WTC11 (cell line): ENCODE measurements at regions not wholly inside any gene's neighbourhood (a gene's known extent, or its start where the extent isn't known, plus 50 kb on each side); places are given as distances from the start of the nearest gene placed in this dataset.

Experiments
- FOXK1 ChIP-seq: sonication (generic); formaldehyde crosslinking; IDR thresholded peaks from 2 replicates; pipeline ENCODE4 v1.8.0; 2022; ENCODE audit warnings: mild to moderate bottlenecking, moderate library complexity, missing genetic modification reagents
- ZNF423 ChIP-seq: fragments of 250-450 bp; sonication (Bioruptor Pico); IDR thresholded peaks from 2 replicates; pipeline ENCODE4 v2.1.2; 2022; ENCODE audit warnings: mild to moderate bottlenecking, moderate library complexity
- TF ChIP-seq, protein P1 (sequence below): sonication (generic); formaldehyde crosslinking; conservative IDR thresholded peaks from 2 replicates; pipeline ENCODE4 v1.8.1; 2023; ENCODE audit warnings: mild to moderate bottlenecking, low read depth, missing genetic modification reagents, moderate library complexity
- TF ChIP-seq, protein P2 (sequence below): fragments of 200-600 bp; IDR thresholded peaks from 2 replicates; pipeline ENCODE4 v1.8.0; 2022; ENCODE audit warnings: antibody characterized with exemption
- TF ChIP-seq, protein P3 (sequence below): sonication (generic); formaldehyde crosslinking; IDR thresholded peaks from 2 replicates; pipeline ENCODE4 v1.8.1; 2023; ENCODE audit warnings: mild to moderate bottlenecking, missing genetic modification reagents, moderate library complexity
- TF ChIP-seq, protein P4 (sequence below): sonication (generic); formaldehyde crosslinking; IDR thresholded peaks from 2 replicates; pipeline ENCODE4 v1.8.1; 2023; ENCODE audit warnings: mild to moderate bottlenecking, moderate library complexity, missing genetic modification reagents
- TF ChIP-seq, protein P5 (sequence below): sonication (generic); formaldehyde crosslinking; IDR thresholded peaks from 2 replicates; pipeline ENCODE4 v1.8.0; 2022; ENCODE audit warnings: mild to moderate bottlenecking, missing genetic modification reagents

DNA sequence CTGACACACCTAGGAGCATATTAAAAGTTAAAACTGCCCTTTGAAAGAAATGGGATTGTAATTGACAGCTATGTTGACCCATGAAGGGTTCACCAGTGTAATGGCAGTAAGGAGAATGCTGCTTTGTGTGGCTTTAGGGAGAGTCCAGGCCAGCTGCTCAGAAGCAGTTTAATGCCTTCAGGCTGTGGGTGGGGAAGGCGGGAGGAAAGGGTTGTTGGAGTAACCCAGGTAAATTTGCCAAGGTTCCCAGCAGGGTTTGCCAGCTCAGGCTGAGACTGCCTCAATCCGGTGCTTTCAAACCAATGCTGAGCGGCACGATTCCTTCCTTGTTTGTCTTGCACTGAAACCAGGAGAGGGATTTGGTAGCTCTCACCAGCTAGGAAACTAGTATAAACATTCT lies 637.2 kb downstream of the INHBA start:
- TF ChIP-seq, protein P1, sequence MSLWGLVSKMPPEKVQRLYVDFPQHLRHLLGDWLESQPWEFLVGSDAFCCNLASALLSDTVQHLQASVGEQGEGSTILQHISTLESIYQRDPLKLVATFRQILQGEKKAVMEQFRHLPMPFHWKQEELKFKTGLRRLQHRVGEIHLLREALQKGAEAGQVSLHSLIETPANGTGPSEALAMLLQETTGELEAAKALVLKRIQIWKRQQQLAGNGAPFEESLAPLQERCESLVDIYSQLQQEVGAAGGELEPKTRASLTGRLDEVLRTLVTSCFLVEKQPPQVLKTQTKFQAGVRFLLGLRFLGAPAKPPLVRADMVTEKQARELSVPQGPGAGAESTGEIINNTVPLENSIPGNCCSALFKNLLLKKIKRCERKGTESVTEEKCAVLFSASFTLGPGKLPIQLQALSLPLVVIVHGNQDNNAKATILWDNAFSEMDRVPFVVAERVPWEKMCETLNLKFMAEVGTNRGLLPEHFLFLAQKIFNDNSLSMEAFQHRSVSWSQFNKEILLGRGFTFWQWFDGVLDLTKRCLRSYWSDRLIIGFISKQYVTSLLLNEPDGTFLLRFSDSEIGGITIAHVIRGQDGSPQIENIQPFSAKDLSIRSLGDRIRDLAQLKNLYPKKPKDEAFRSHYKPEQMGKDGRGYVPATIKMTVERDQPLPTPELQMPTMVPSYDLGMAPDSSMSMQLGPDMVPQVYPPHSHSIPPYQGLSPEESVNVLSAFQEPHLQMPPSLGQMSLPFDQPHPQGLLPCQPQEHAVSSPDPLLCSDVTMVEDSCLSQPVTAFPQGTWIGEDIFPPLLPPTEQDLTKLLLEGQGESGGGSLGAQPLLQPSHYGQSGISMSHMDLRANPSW, result no peak
- TF ChIP-seq, protein P2, sequence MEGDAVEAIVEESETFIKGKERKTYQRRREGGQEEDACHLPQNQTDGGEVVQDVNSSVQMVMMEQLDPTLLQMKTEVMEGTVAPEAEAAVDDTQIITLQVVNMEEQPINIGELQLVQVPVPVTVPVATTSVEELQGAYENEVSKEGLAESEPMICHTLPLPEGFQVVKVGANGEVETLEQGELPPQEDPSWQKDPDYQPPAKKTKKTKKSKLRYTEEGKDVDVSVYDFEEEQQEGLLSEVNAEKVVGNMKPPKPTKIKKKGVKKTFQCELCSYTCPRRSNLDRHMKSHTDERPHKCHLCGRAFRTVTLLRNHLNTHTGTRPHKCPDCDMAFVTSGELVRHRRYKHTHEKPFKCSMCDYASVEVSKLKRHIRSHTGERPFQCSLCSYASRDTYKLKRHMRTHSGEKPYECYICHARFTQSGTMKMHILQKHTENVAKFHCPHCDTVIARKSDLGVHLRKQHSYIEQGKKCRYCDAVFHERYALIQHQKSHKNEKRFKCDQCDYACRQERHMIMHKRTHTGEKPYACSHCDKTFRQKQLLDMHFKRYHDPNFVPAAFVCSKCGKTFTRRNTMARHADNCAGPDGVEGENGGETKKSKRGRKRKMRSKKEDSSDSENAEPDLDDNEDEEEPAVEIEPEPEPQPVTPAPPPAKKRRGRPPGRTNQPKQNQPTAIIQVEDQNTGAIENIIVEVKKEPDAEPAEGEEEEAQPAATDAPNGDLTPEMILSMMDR, result no peak
- TF ChIP-seq ZNF423 (CRISPR knock-in tag), result no peak
- TF ChIP-seq, protein P3, sequence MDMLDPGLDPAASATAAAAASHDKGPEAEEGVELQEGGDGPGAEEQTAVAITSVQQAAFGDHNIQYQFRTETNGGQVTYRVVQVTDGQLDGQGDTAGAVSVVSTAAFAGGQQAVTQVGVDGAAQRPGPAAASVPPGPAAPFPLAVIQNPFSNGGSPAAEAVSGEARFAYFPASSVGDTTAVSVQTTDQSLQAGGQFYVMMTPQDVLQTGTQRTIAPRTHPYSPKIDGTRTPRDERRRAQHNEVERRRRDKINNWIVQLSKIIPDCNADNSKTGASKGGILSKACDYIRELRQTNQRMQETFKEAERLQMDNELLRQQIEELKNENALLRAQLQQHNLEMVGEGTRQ (CRISPR knock-in tag), result no peak
- TF ChIP-seq, protein P4, sequence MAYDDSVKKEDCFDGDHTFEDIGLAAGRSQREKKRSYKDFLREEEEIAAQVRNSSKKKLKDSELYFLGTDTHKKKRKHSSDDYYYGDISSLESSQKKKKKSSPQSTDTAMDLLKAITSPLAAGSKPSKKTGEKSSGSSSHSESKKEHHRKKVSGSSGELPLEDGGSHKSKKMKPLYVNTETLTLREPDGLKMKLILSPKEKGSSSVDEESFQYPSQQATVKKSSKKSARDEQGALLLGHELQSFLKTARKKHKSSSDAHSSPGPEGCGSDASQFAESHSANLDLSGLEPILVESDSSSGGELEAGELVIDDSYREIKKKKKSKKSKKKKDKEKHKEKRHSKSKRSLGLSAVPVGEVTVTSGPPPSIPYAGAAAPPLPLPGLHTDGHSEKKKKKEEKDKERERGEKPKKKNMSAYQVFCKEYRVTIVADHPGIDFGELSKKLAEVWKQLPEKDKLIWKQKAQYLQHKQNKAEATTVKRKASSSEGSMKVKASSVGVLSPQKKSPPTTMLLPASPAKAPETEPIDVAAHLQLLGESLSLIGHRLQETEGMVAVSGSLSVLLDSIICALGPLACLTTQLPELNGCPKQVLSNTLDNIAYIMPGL (CRISPR knock-in tag), result no peak
- TF ChIP-seq, protein P5, sequence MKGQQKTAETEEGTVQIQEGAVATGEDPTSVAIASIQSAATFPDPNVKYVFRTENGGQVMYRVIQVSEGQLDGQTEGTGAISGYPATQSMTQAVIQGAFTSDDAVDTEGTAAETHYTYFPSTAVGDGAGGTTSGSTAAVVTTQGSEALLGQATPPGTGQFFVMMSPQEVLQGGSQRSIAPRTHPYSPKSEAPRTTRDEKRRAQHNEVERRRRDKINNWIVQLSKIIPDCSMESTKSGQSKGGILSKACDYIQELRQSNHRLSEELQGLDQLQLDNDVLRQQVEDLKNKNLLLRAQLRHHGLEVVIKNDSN (CRISPR knock-in tag), result no peak
- TF ChIP-seq FOXK1 (CRISPR knock-in tag), result no peak
